Osteocyte (in vitro differentiated cells): ENCODE measurements at regions not wholly inside any gene's neighbourhood (a gene's known extent, or its start where the extent isn't known, plus 50 kb on each side); places are given as distances from the start of the nearest gene placed in this dataset.

Experiments used
- DNase-seq: peaks from one replicate; pipeline ENCODE4 v3.0.0; 2021; ENCODE audit warnings: mixed read lengths; ENCODE audit not compliant: unreplicated experiment; ENCODE audit errors: extremely low spot score
- H3K27ac Mint-ChIP-seq: one replicate; pipeline ENCODE4 v1.8.0; 2021; ENCODE audit warnings: mild to moderate bottlenecking, mixed read lengths; ENCODE audit not compliant: unreplicated experiment
- H3K27me3 Mint-ChIP-seq: one replicate; pipeline ENCODE4 v1.8.0; 2021; ENCODE audit warnings: mixed read lengths; ENCODE audit not compliant: unreplicated experiment
- H3K36me3 Mint-ChIP-seq: one replicate; pipeline ENCODE4 v1.8.0; 2021; ENCODE audit warnings: mixed read lengths; ENCODE audit not compliant: unreplicated experiment
- H3K4me1 Mint-ChIP-seq: one replicate; pipeline ENCODE4 v1.8.0; 2021; ENCODE audit warnings: mixed read lengths; ENCODE audit not compliant: unreplicated experiment
- H3K4me3 Mint-ChIP-seq: one replicate; pipeline ENCODE4 v1.8.0; 2021; ENCODE audit warnings: mild to moderate bottlenecking, moderate library complexity, mixed read lengths; ENCODE audit not compliant: unreplicated experiment
- H3K9me3 Mint-ChIP-seq: one replicate; pipeline ENCODE4 v1.8.0; 2021; ENCODE audit warnings: mixed read lengths; ENCODE audit not compliant: unreplicated experiment
- CTCF ChIP-seq: fragments of 200-600 bp; sonication (generic); IDR thresholded peaks from 2 replicates; pipeline ENCODE4 v1.5.0; 2021; ENCODE audit warnings: antibody characterized with exemption, mild to moderate bottlenecking, moderate library complexity

- no peak overlapping the region for H3K27ac Mint-ChIP-seq
- H3K36me3 Mint-ChIP-seq, result no peaks in the 10 kb centered on the region
- no peaks in the 10 kb centered on the region for H3K9me3 Mint-ChIP-seq
- H3K27me3 Mint-ChIP-seq, result no peaks in the 10 kb centered on the region
- no peak for TF ChIP-seq CTCF
- H3K4me1 Mint-ChIP-seq, result no peaks in the 10 kb centered on the region
- DNase-seq, result no peak
- no peak overlapping the region for H3K4me3 Mint-ChIP-seq
These were observed 201.8 kb downstream of the NSG2 start for GRCh38 chr5:174247301-174247700.

- no peak overlapping the region for H3K27ac Mint-ChIP-seq
- no peaks in the 10 kb centered on the region for H3K9me3 Mint-ChIP-seq
- H3K36me3 Mint-ChIP-seq, result no peaks in the 10 kb centered on the region
- H3K4me1 Mint-ChIP-seq, result no peaks in the 10 kb centered on the region
- peaks cover 2% of the 10 kb centered on the region for H3K27me3 Mint-ChIP-seq
- DNase-seq, result no peak
- no peak for TF ChIP-seq CTCF
- no peak overlapping the region for H3K4me3 Mint-ChIP-seq
These were observed 205.9 kb downstream of the NSG2 start for GRCh38 chr5:174251305-174252000.

- Mint-ChIP-seq H3K4me1 (no peaks in the 10 kb centered on the region), H3K27me3 (peaks cover 2% of the 10 kb centered on the region), H3K9me3 (no peaks in the 10 kb centered on the region), H3K36me3 (no peaks in the 10 kb centered on the region), H3K4me3 (no peak overlapping the region), H3K27ac (no peak overlapping the region)
- DNase-seq, result no peak
- TF ChIP-seq CTCF, result no peak
These were observed 206.6 kb downstream of the NSG2 start for GRCh38 chr5:174252121-174252520.

- DNase-seq, result no peak
- H3K4me1 Mint-ChIP-seq, result no peaks in the 10 kb centered on the region
- no peak overlapping the region for H3K4me3 Mint-ChIP-seq
- H3K36me3 Mint-ChIP-seq, result no peaks in the 10 kb centered on the region
- no peak for TF ChIP-seq CTCF
- no peaks in the 10 kb centered on the region for H3K9me3 Mint-ChIP-seq
- no peaks in the 10 kb centered on the region for H3K27me3 Mint-ChIP-seq
- no peak overlapping the region for H3K27ac Mint-ChIP-seq
These were observed 214.4 kb downstream of the NSG2 start for GRCh38 chr5:174259696-174260420.

- no peak for DNase-seq
- peaks cover 7% of the 10 kb centered on the region for H3K27me3 Mint-ChIP-seq
- no peaks in the 10 kb centered on the region for H3K36me3 Mint-ChIP-seq
- no peak for TF ChIP-seq CTCF
- H3K9me3 Mint-ChIP-seq, result peaks cover 5% of the 10 kb centered on the region
- no peak overlapping the region for H3K27ac Mint-ChIP-seq
- H3K4me1 Mint-ChIP-seq, result no peaks in the 10 kb centered on the region
- H3K4me3 Mint-ChIP-seq, result no peak overlapping the region
These were observed 225.8 kb downstream of the NSG2 start for GRCh38 chr5:174271316-174271715.
